ENCODE measurements at regions not wholly inside any gene's neighbourhood (a gene's known extent, or its start where the extent isn't known, plus 50 kb on each side); places are given as distances from the start of the nearest gene placed in this dataset.

GRCh38 chr2:204282081-204282480 lies 263.2 kb upstream of the PARD3B start:
- TF ChIP-seq EZH2 (IDR thresholded peaks at IDR 0.05; ENCODE audit: borderline replicate concordance, insufficient read depth, low read depth, low read length, poor library complexity, severe bottlenecking) (no peak), CTCF (IDR thresholded peaks at IDR 0.05) (no peak)
- Histone ChIP-seq H3K4me3 (ENCODE audit: control extremely low read depth in 1 of 5, extremely low read depth in 1 of 5, insufficient read depth in 1 of 5, low read depth in 2 of 5, low read length in 4 of 5) (no peak overlapping the region), H2AFZ (ENCODE audit: insufficient read depth, low read depth, low read length, poor library complexity, severe bottlenecking) (no peak overlapping the region), H3K27ac (ENCODE audit: low read length in 2 of 2) (no peak overlapping the region), H3K4me2 (replicated peaks; ENCODE audit: low read depth, low read length, poor library complexity, severe bottlenecking) (no peak overlapping the region), H4K20me1 (ENCODE audit: control insufficient read depth, insufficient read depth, low read length, poor library complexity, severe bottlenecking) (no peaks in the 10 kb centered on the region), H3K4me1 (ENCODE audit: control insufficient read depth in 2 of 2, insufficient read depth in 2 of 2, low read length in 2 of 2) (no peaks in the 10 kb centered on the region), H3K9me3 (ENCODE audit: control extremely low read depth in 1 of 3, control insufficient read depth in 2 of 3, insufficient read depth in 1 of 3, low read length in 2 of 3) (no peaks in the 10 kb centered on the region), H3K36me3 (replicated peaks in 1 of 2; ENCODE audit: control extremely low read depth in 1 of 2, control insufficient read depth in 1 of 2, extremely low read depth in 1 of 2, insufficient read depth in 2 of 2, low read length in 1 of 2) (no peaks in the 10 kb centered on the region), H3K9ac (ENCODE audit: low read length) (no peak overlapping the region), H3K79me2 (ENCODE audit: control insufficient read depth, insufficient read depth, low read length) (no peaks in the 10 kb centered on the region), H3K27me3 (replicated peaks in 1 of 4; ENCODE audit: control extremely low read depth in 1 of 4, control insufficient read depth in 3 of 4, insufficient read depth in 4 of 4, low read length in 3 of 4) (no peaks in the 10 kb centered on the region)
- no peak for DNase-seq
- peaks cover 21% of the 10 kb centered on the region for H3K27me3 Mint-ChIP-seq
- WGBS (ENCODE audit: insufficient coverage) = no CpG with 5 or more reads among the region's 3 CpGs
- ATAC-seq (ENCODE audit: low read depth) = no peak
- POLR2A ChIA-PET = no interaction called here
- CTCF ChIA-PET = interaction anchor here (1.1 kb wide), 1 partner anchor 19 kb away, joined by 3 read pairs; no protein-coding TSS in a partner anchor
- no peak overlapping the region for H3K4me3 Mint-ChIP-seq
- H3K4me1 Mint-ChIP-seq = no peaks in the 10 kb centered on the region
- intact Hi-C loops (cut with micrococcal nuclease) = no loop called here
- H3K27ac Mint-ChIP-seq = no peak overlapping the region
- H3K9me3 Mint-ChIP-seq (ENCODE audit: insufficient read depth) = no peaks in the 10 kb centered on the region

- intact Hi-C loops (cut with micrococcal nuclease) = no loop called here
- POLR2A ChIA-PET = no interaction called here
Observed at GRCh38 chr2:204282525-204282924, 262.8 kb upstream of the PARD3B start.

More at GRCh38 chr2:204282525-204282924, 262.8 kb upstream of the PARD3B start:
- Histone ChIP-seq H3K27ac (ENCODE audit: low read length in 2 of 2) (no peak overlapping the region), H2AFZ (ENCODE audit: insufficient read depth, low read depth, low read length, poor library complexity, severe bottlenecking) (no peak overlapping the region), H3K79me2 (ENCODE audit: control insufficient read depth, insufficient read depth, low read length) (no peaks in the 10 kb centered on the region), H4K20me1 (ENCODE audit: control insufficient read depth, insufficient read depth, low read length, poor library complexity, severe bottlenecking) (no peaks in the 10 kb centered on the region), H3K4me2 (replicated peaks; ENCODE audit: low read depth, low read length, poor library complexity, severe bottlenecking) (no peak overlapping the region), H3K27me3 (replicated peaks in 1 of 4; ENCODE audit: control extremely low read depth in 1 of 4, control insufficient read depth in 3 of 4, insufficient read depth in 4 of 4, low read length in 3 of 4) (no peaks in the 10 kb centered on the region), H3K9ac (ENCODE audit: low read length) (no peak overlapping the region), H3K36me3 (replicated peaks in 1 of 2; ENCODE audit: control extremely low read depth in 1 of 2, control insufficient read depth in 1 of 2, extremely low read depth in 1 of 2, insufficient read depth in 2 of 2, low read length in 1 of 2) (no peaks in the 10 kb centered on the region), H3K4me1 (ENCODE audit: control insufficient read depth in 2 of 2, insufficient read depth in 2 of 2, low read length in 2 of 2) (no peaks in the 10 kb centered on the region), H3K4me3 (ENCODE audit: control extremely low read depth in 1 of 5, extremely low read depth in 1 of 5, insufficient read depth in 1 of 5, low read depth in 2 of 5, low read length in 4 of 5) (no peak overlapping the region), H3K9me3 (ENCODE audit: control extremely low read depth in 1 of 3, control insufficient read depth in 2 of 3, insufficient read depth in 1 of 3, low read length in 2 of 3) (no peaks in the 10 kb centered on the region)
- DNase-seq (no peak), ATAC-seq (ENCODE audit: low read depth) (no peak)
- 89% methylated on average over 3 of the region's 4 CpGs for whole genome bisulfite sequencing (ENCODE audit: insufficient coverage)
- Mint-ChIP-seq H3K27me3 (peaks cover 21% of the 10 kb centered on the region), H3K4me1 (no peaks in the 10 kb centered on the region), H3K27ac (no peak overlapping the region), H3K9me3 (ENCODE audit: insufficient read depth) (no peaks in the 10 kb centered on the region), H3K4me3 (no peak overlapping the region)
- CTCF ChIA-PET = interaction anchor here (1.1 kb wide), 1 partner anchor 20 kb away, joined by 3 read pairs; no protein-coding TSS in a partner anchor
- TF ChIP-seq EZH2 (IDR thresholded peaks at IDR 0.05; ENCODE audit: borderline replicate concordance, insufficient read depth, low read depth, low read length, poor library complexity, severe bottlenecking) = no peak
- TF ChIP-seq CTCF (IDR thresholded peaks at IDR 0.05) = no peak
